ENCODE measurements at regions not wholly inside any gene's neighbourhood (a gene's known extent, or its start where the extent isn't known, plus 50 kb on each side); places are given as distances from the start of the nearest gene placed in this dataset.
A peak's percentile ranks its signal among the peaks of the same experiment; 100 is the strongest.

DNA sequence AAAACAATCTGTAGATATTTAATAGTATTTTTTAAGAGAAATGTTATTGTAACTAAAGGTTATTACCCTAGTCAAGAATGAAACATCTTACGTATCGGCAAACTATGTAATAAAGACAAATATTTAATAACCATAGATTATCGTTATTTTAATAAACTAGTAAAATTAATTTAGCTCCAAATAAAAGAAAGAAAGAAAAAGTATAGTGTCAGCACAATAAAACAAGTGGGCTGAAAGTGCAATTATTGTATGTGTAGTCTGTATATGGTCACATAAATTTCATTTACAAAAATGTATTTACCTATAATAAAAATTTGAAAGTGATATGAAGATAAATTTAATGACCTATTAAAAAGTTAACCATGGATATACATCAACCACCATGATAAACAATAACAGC is 1258.4 kb upstream of the MIR17HG start:
- no peak overlapping the region for H3K27ac ChIP-seq (ENCODE audit: low read length)

DNA sequence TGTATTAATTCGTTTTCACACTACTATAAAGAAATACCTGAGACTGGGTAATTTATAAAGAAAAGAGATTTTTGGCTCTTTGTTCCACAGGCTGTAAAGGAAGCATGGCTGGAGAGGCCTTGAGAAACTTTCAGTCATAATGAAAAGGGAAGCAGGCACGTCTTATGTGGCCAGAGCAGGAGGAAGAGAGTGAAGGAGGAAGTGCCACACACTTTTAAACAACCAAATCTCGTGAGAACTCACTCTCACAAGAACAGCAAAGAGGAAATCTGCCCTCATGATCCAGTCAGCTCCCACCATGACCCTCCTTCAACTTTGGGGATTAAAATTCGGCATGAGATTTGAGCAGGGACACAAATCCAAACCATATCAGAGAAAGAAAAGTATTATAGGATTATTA is 1255.9 kb upstream of the MIR17HG start:
- no peaks in the 10 kb centered on the region for H3K27me3 ChIP-seq (ENCODE audit: low read depth, low read length)
- no peaks in the 10 kb centered on the region for H4K20me1 ChIP-seq (ENCODE audit: insufficient read depth, low read length)
- no peak overlapping the region for H3K4me2 ChIP-seq (ENCODE audit: low read length)
- H2AFZ ChIP-seq (ENCODE audit: low read depth, low read length): 0 out of 2 replicates have a peak overlapping the region, but pooled peaks have one; percentile 8
- H3K27ac ChIP-seq (ENCODE audit: low read length): peak overlapping the region; percentile 23; the same call in 1 of the 2 replicates
- H3K9me3 ChIP-seq (ENCODE audit: insufficient read depth, low read length): peaks cover 8% of the 10 kb centered on the region; the same call in 1 of the 2 replicates
- peaks cover 8% of the 10 kb centered on the region; the same call in 1 of the 2 replicates for H3K4me1 ChIP-seq (ENCODE audit: low read length)
- no peak for TF ChIP-seq CTCF (IDR thresholded peaks at IDR 0.05; ENCODE audit: low read depth, low read length)
- H3K4me3 ChIP-seq (ENCODE audit: low read length): no peak overlapping the region
- peaks cover 14% of the 10 kb centered on the region for H3K36me3 ChIP-seq (replicated peaks; ENCODE audit: low read depth, low read length)
- H3K9ac ChIP-seq (ENCODE audit: low read length): no peak overlapping the region
- H3K79me2 ChIP-seq (ENCODE audit: low read length): no peaks in the 10 kb centered on the region

More for the DNA sequence above, 1258.4 kb upstream of the MIR17HG start:
- H3K36me3 ChIP-seq (replicated peaks; ENCODE audit: low read depth, low read length): peaks cover 14% of the 10 kb centered on the region
- no peak overlapping the region for H3K4me3 ChIP-seq (ENCODE audit: low read length)
- H3K4me2 ChIP-seq (ENCODE audit: low read length): no peak overlapping the region
- H3K79me2 ChIP-seq (ENCODE audit: low read length): no peaks in the 10 kb centered on the region
- no peaks in the 10 kb centered on the region for H3K27me3 ChIP-seq (ENCODE audit: low read depth, low read length)
- peaks cover 8% of the 10 kb centered on the region; the same call in 1 of the 2 replicates for H3K4me1 ChIP-seq (ENCODE audit: low read length)
- no peaks in the 10 kb centered on the region for H4K20me1 ChIP-seq (ENCODE audit: insufficient read depth, low read length)
- peaks cover 8% of the 10 kb centered on the region; the same call in 1 of the 2 replicates for H3K9me3 ChIP-seq (ENCODE audit: insufficient read depth, low read length)
- H3K9ac ChIP-seq (ENCODE audit: low read length): no peak overlapping the region
- no peak overlapping the region for H2AFZ ChIP-seq (ENCODE audit: low read depth, low read length)
- TF ChIP-seq CTCF (IDR thresholded peaks at IDR 0.05; ENCODE audit: low read depth, low read length): no peak

DNA sequence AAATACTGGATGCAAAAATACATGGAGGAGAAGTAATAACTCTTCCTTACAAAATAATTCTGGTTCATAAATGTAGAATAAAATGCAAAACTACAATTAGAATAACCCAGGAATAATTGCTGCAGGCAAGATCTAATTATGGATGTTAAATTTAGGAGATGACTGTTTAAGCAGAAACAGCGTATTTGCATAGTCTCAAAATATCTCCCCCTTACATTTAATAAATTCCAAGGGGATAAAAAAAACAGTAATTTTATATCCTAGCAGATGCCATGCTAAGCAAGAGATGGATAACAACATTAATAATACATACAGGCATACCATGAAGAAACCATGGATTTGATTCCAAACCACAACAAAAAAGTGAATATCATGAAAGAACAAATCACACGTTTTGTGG is 1253.1 kb upstream of the MIR17HG start:
- TF ChIP-seq EZH2phosphoT487 (IDR thresholded peaks at IDR 0.05; ENCODE audit: low read depth): no peak
- no peak for TF ChIP-seq CTCF (IDR thresholded peaks at IDR 0.05; ENCODE audit: low read depth, low read length)
- Histone ChIP-seq H3K79me2 (ENCODE audit: low read length) (no peaks in the 10 kb centered on the region), H3K4me1 (ENCODE audit: low read length) (peaks cover 8% of the 10 kb centered on the region; the same call in 1 of the 2 replicates), H3K27ac (ENCODE audit: low read length) (no peak overlapping the region), H2AFZ (ENCODE audit: low read depth, low read length) (no peak overlapping the region), H4K20me1 (ENCODE audit: insufficient read depth, low read length) (no peaks in the 10 kb centered on the region), H3K4me2 (ENCODE audit: low read length) (no peak overlapping the region), H3K27me3 (ENCODE audit: low read depth, low read length) (no peaks in the 10 kb centered on the region), H3K9me3 (ENCODE audit: insufficient read depth, low read length) (peaks cover 14% of the 10 kb centered on the region; the same call in 1 of the 2 replicates), H3K4me3 (ENCODE audit: low read length) (no peak overlapping the region), H3K36me3 (replicated peaks; ENCODE audit: low read depth, low read length) (peaks cover 14% of the 10 kb centered on the region), H3K9ac (ENCODE audit: low read length) (no peak overlapping the region)

- Histone ChIP-seq H3K9me3 (ENCODE audit: insufficient read depth, low read length) (0 out of 2 replicates have a peak, but pooled peaks cover 6% of the 10 kb centered on the region), H3K4me1 (ENCODE audit: low read length) (no peaks in the 10 kb centered on the region), H3K4me3 (ENCODE audit: low read length) (no peak overlapping the region), H3K4me2 (ENCODE audit: low read length) (no peak overlapping the region), H3K27me3 (ENCODE audit: low read depth, low read length) (no peaks in the 10 kb centered on the region), H3K9ac (ENCODE audit: low read length) (no peak overlapping the region), H2AFZ (ENCODE audit: low read depth, low read length) (no peak overlapping the region), H4K20me1 (ENCODE audit: insufficient read depth, low read length) (no peaks in the 10 kb centered on the region), H3K36me3 (replicated peaks; ENCODE audit: low read depth, low read length) (no peaks in the 10 kb centered on the region), H3K79me2 (ENCODE audit: low read length) (no peaks in the 10 kb centered on the region), H3K27ac (ENCODE audit: low read length) (no peak overlapping the region)
- no peak for TF ChIP-seq EZH2phosphoT487 (IDR thresholded peaks at IDR 0.05; ENCODE audit: low read depth)
- TF ChIP-seq CTCF (IDR thresholded peaks at IDR 0.05; ENCODE audit: low read depth, low read length): no peak
These were observed 1248.9 kb upstream of the MIR17HG start for GRCh38 chr13:90098577-90098976.

All from OCI-LY3 (cell line).